ENCODE measurements at regions not wholly inside any gene's neighbourhood (a gene's known extent, or its start where the extent isn't known, plus 50 kb on each side); places are given as distances from the start of the nearest gene placed in this dataset.

GRCh38 chr3:140854961-140855360 is 86.7 kb upstream of the SLC25A36 start:
- no peak for TF ChIP-seq CTCF (IDR thresholded peaks at IDR 0.05)
- TF ChIP-seq POLR2A (IDR thresholded peaks at IDR 0.05): no peak

All from uterus (tissue), 2 donors.